GM23338 (cell line): ENCODE measurements at regions not wholly inside any gene's neighbourhood (a gene's known extent, or its start where the extent isn't known, plus 50 kb on each side); places are given as distances from the start of the nearest gene placed in this dataset.

Experiments
- ATAC-seq: fragments of 200-7000 bp; cut with Tn5 transposase; 3 replicates; pipeline ENCODE4 v1.9.1; 2020
- DNase-seq: peaks from one replicate; pipeline ENCODE4 v3.0.0-alpha.2; 2015; ENCODE audit warnings: low spot score
- H2AFZ ChIP-seq: fragments of 200-600 bp; sonication (generic); 2 replicates; pipeline ENCODE4 v1.8.0; 2016; ENCODE audit warnings: antibody characterized with exemption, mild to moderate bottlenecking, moderate library complexity
- H3F3A ChIP-seq: fragments of 200-600 bp; sonication (generic); replicated peaks from 2 replicates; pipeline ENCODE4 v1.8.0; 2017; ENCODE audit warnings: antibody characterized with exemption, mixed run types, low read depth
- H3K27ac ChIP-seq: fragments of 200-600 bp; sonication (generic); 2 replicates; pipeline ENCODE4 v1.6.1; 2016; ENCODE audit warnings: low read depth
- H3K27me3 ChIP-seq: fragments of 200-600 bp; sonication (generic); 2 replicates; pipeline ENCODE4 v1.8.0; 2016; ENCODE audit warnings: mild to moderate bottlenecking, mixed run types, moderate library complexity; ENCODE audit not compliant: insufficient read depth
- H3K36me3 ChIP-seq: fragments of 200-600 bp; sonication (generic); 2 replicates; pipeline ENCODE4 v1.8.0; 2016; ENCODE audit warnings: mild to moderate bottlenecking; ENCODE audit not compliant: insufficient read depth
- H3K4me1 ChIP-seq: fragments of 200-600 bp; sonication (generic); 2 replicates; pipeline ENCODE4 v1.8.0; 2016; ENCODE audit warnings: mild to moderate bottlenecking, moderate library complexity; ENCODE audit not compliant: insufficient read depth
- H3K4me2 ChIP-seq: fragments of 200-600 bp; sonication (generic); 2 replicates; pipeline ENCODE4 v1.7.1; 2017; ENCODE audit warnings: mixed run types
- H3K4me3 ChIP-seq: fragments of 200-600 bp; sonication (generic); 2 replicates; pipeline ENCODE4 v1.6.1; 2016; ENCODE audit warnings: mixed run types
- H3K79me2 ChIP-seq: fragments of 200-600 bp; sonication (generic); replicated peaks from 2 replicates; pipeline ENCODE4 v1.8.0; 2017; ENCODE audit warnings: mild to moderate bottlenecking; ENCODE audit not compliant: insufficient read depth
- H3K9me2 ChIP-seq: fragments of 200-600 bp; sonication (generic); 2 replicates; pipeline ENCODE4 v1.8.0; 2017; ENCODE audit not compliant: insufficient read depth
- H4K20me1 ChIP-seq: fragments of 200-600 bp; sonication (generic); replicated peaks from 2 replicates; pipeline ENCODE4 v1.8.0; 2017; ENCODE audit warnings: mild to moderate bottlenecking; ENCODE audit not compliant: insufficient read depth
- H3K27ac Mint-ChIP-seq: 2 replicates; pipeline ENCODE4 v1.8.0; 2020; ENCODE audit warnings: inconsistent platforms, mild to moderate bottlenecking, moderate library complexity, mixed read lengths
- H3K27me3 Mint-ChIP-seq: 3 replicates; pipeline ENCODE4 v1.8.0; 2022; ENCODE audit warnings: low read depth, mild to moderate bottlenecking, moderate library complexity, mixed read lengths, inconsistent platforms; ENCODE audit not compliant: insufficient read depth, poor library complexity
- H3K36me3 Mint-ChIP-seq: 3 replicates; pipeline ENCODE4 v1.8.0; 2021; ENCODE audit warnings: low read depth, mild to moderate bottlenecking, inconsistent platforms, moderate library complexity, mixed read lengths
- H3K4me1 Mint-ChIP-seq: 3 replicates; pipeline ENCODE4 v1.8.0; 2020; ENCODE audit warnings: mild to moderate bottlenecking, inconsistent platforms, mixed read lengths
- H3K4me3 Mint-ChIP-seq: 3 replicates; pipeline ENCODE4 v1.8.0; 2021; ENCODE audit warnings: moderate library complexity, mild to moderate bottlenecking, inconsistent platforms, mixed read lengths
- H3K9me3 Mint-ChIP-seq: 3 replicates; pipeline ENCODE4 v1.8.0; 2020; ENCODE audit warnings: moderate library complexity, mild to moderate bottlenecking, inconsistent platforms, mixed read lengths
- CREB1 ChIP-seq: fragments of 250-450 bp; sonication (Bioruptor Pico); IDR thresholded peaks from 2 replicates; pipeline ENCODE4 v1.5.0; 2020; ENCODE audit warnings: low read depth, mild to moderate bottlenecking, moderate library complexity
- EZH2 ChIP-seq: fragments of 200-600 bp; sonication (generic); IDR thresholded peaks from one replicate; pipeline ENCODE4 v1.8.0; 2017; ENCODE audit warnings: antibody characterized with exemption, mild to moderate bottlenecking, low read depth; ENCODE audit not compliant: unreplicated experiment
- EZH2phosphoT487 ChIP-seq: fragments of 200-600 bp; sonication (generic); IDR thresholded peaks from one replicate; pipeline ENCODE4 v1.8.1; 2018; ENCODE audit warnings: antibody characterized with exemption; ENCODE audit not compliant: unreplicated experiment
- JUNB ChIP-seq: IDR thresholded peaks from one replicate; pipeline ENCODE4 v1.6.1; 2016; ENCODE audit warnings: antibody characterized with exemption; ENCODE audit not compliant: unreplicated experiment
- NANOG ChIP-seq: IDR thresholded peaks from 2 replicates; pipeline ENCODE4 v1.6.1; 2016; ENCODE audit warnings: antibody characterized with exemption, borderline replicate concordance
- POLR2AphosphoS5 ChIP-seq: IDR thresholded peaks from 2 replicates; pipeline ENCODE4 v1.6.1; 2016; ENCODE audit warnings: antibody characterized with exemption, low read depth
- REST ChIP-seq: IDR thresholded peaks from one replicate; pipeline ENCODE4 v1.6.1; 2018; ENCODE audit warnings: antibody characterized with exemption; ENCODE audit not compliant: unreplicated experiment
- STAT1 ChIP-seq: IDR thresholded peaks from one replicate; pipeline ENCODE4 v1.6.1; 2016; ENCODE audit warnings: antibody characterized with exemption; ENCODE audit not compliant: unreplicated experiment
- ZNF114 ChIP-seq: fragments of 250-450 bp; sonication (Bioruptor Pico); IDR thresholded peaks from 2 replicates; pipeline ENCODE4 v1.5.0; 2020; ENCODE audit warnings: mild to moderate bottlenecking, moderate library complexity
- ZNF331 ChIP-seq: fragments of 250-450 bp; sonication (Bioruptor Pico); IDR thresholded peaks from 2 replicates; pipeline ENCODE4 v1.5.0; 2020; ENCODE audit warnings: low read depth, mild to moderate bottlenecking, moderate library complexity
- ZNF462 ChIP-seq: fragments of 250-450 bp; sonication (Bioruptor Pico); IDR thresholded peaks from 2 replicates; pipeline ENCODE4 v1.5.0; 2020; ENCODE audit warnings: mild to moderate bottlenecking, moderate library complexity

GRCh38 chr5:111668477-111669414 is 88.2 kb downstream of the NREP start:
- H3K4me3 Mint-ChIP-seq, result no peak overlapping the region
- DNase-seq, result no peak
- Histone ChIP-seq H3K79me2 (no peaks in the 10 kb centered on the region), H3K27ac (no peak overlapping the region), H3F3A (no peaks in the 10 kb centered on the region), H3K36me3 (no peaks in the 10 kb centered on the region), H4K20me1 (no peaks in the 10 kb centered on the region), H3K27me3 (no peaks in the 10 kb centered on the region), H3K4me2 (no peak overlapping the region), H3K4me3 (no peak overlapping the region), H3K9me2 (peaks cover 5% of the 10 kb centered on the region; the same call in 1 of the 2 replicates), H2AFZ (no peak overlapping the region), H3K4me1 (no peaks in the 10 kb centered on the region)
- TF ChIP-seq STAT1 (no peak), EZH2phosphoT487 (no peak), NANOG (no peak), EZH2 (no peak), ZNF114 (CRISPR knock-in tag) (no peak)
- H3K9me3 Mint-ChIP-seq, result no peaks in the 10 kb centered on the region
- no peaks in the 10 kb centered on the region; the same call in 2 of the 3 replicates for H3K36me3 Mint-ChIP-seq
- no peak overlapping the region for H3K27ac Mint-ChIP-seq
- H3K4me1 Mint-ChIP-seq, result no peaks in the 10 kb centered on the region
- H3K27me3 Mint-ChIP-seq, result no peaks in the 10 kb centered on the region
- ATAC-seq, result no peak

GRCh38 chr5:111667128-111667736 is 89.8 kb downstream of the NREP start:
- ATAC-seq (no peak), DNase-seq (no peak)
- H2AFZ ChIP-seq, result peak overlapping the region; percentile 63; the same call in 1 of the 2 replicates
- no peaks in the 10 kb centered on the region for H3K27me3 ChIP-seq
- no peaks in the 10 kb centered on the region for H3K9me3 Mint-ChIP-seq
- no peaks in the 10 kb centered on the region for H3K36me3 ChIP-seq
- no peak overlapping the region for H3K4me3 Mint-ChIP-seq
- H4K20me1 ChIP-seq, result no peaks in the 10 kb centered on the region
- H3F3A ChIP-seq, result no peaks in the 10 kb centered on the region
- no peaks in the 10 kb centered on the region; the same call in 2 of the 3 replicates for H3K36me3 Mint-ChIP-seq
- no peak overlapping the region for H3K4me3 ChIP-seq
- H3K4me2 ChIP-seq, result no peak overlapping the region
- H3K4me1 ChIP-seq, result no peaks in the 10 kb centered on the region
- H3K27me3 Mint-ChIP-seq, result no peaks in the 10 kb centered on the region
- H3K27ac ChIP-seq, result no peak overlapping the region
- peaks cover 5% of the 10 kb centered on the region; the same call in 1 of the 2 replicates for H3K9me2 ChIP-seq
- no peaks in the 10 kb centered on the region for H3K79me2 ChIP-seq
- no peak overlapping the region for H3K27ac Mint-ChIP-seq
- H3K4me1 Mint-ChIP-seq, result no peaks in the 10 kb centered on the region
- TF ChIP-seq ZNF462 (no peak), JUNB (no peak), POLR2AphosphoS5 (no peak), NANOG (no peak), ZNF331 (no peak), REST (no peak), ZNF114 (CRISPR knock-in tag) (no peak), CREB1 (CRISPR knock-in tag) (no peak)
